Thymus (tissue), 11 donors: ENCODE measurements at regions not wholly inside any gene's neighbourhood (a gene's known extent, or its start where the extent isn't known, plus 50 kb on each side); places are given as distances from the start of the nearest gene placed in this dataset.

Experiments
- DNase-seq, 9 donors: peaks; one replicate each; pipeline ENCODE4 v3.0.0-alpha.2; 2013; ENCODE audit warnings: low spot score in 9 of 9, low read depth in 6 of 9, missing footprints in 1 of 9
- H3K27ac ChIP-seq, 2 donors: one replicate each; pipeline ENCODE4 v1.5.1; 2013; ENCODE audit warnings: control low read depth in 1 of 2, low read depth in 1 of 2, low read length in 1 of 2, mild to moderate bottlenecking in 1 of 2, moderate library complexity in 1 of 2
- H3K27me3 ChIP-seq, 2 donors: one replicate each; pipeline ENCODE4 v1.5.1; 2013; ENCODE audit warnings: low read length in 1 of 2; ENCODE audit not compliant: control insufficient read depth in 2 of 2, insufficient read depth in 1 of 2
- H3K36me3 ChIP-seq, 2 donors: one replicate each; pipeline ENCODE4 v1.5.1; 2013; ENCODE audit warnings: low read length in 1 of 2, mild to moderate bottlenecking in 1 of 2, moderate library complexity in 1 of 2; ENCODE audit not compliant: control insufficient read depth in 2 of 2, insufficient read depth in 2 of 2
- H3K4me1 ChIP-seq, 2 donors: one replicate each; pipeline ENCODE4 v1.5.1; 2013; ENCODE audit warnings: low read length in 2 of 2; ENCODE audit not compliant: control insufficient read depth in 2 of 2, insufficient read depth in 2 of 2
- H3K4me3 ChIP-seq, 2 donors: one replicate each; pipeline ENCODE4 v1.5.1; 2013; ENCODE audit warnings: low read length in 2 of 2, control low read depth in 1 of 2, mild to moderate bottlenecking in 1 of 2
- H3K9me3 ChIP-seq, 2 donors: one replicate each; pipeline ENCODE4 v1.5.1; 2013; ENCODE audit warnings: low read length in 1 of 2, mild to moderate bottlenecking in 1 of 2; ENCODE audit not compliant: control insufficient read depth in 2 of 2, insufficient read depth in 1 of 2
- WGBS: extraction: QIAGEN DNeasy Blood & Tissue Kit; methylation state at CpG from one replicate; pipeline ENCODE4 v1.1.7; 2013; 5-methylcytosine and 5-hydroxymethylcytosine counted together
- donor health status: healthy.

- H3K4me1 ChIP-seq, result no peaks in the 10 kb centered on the region
- no peaks in the 10 kb centered on the region for H3K27me3 ChIP-seq
- H3K9me3 ChIP-seq, result no peaks in the 10 kb centered on the region
- no peaks in the 10 kb centered on the region for H3K36me3 ChIP-seq
- no peak overlapping the region for H3K4me3 ChIP-seq
- no peak overlapping the region for H3K27ac ChIP-seq
- no peak for DNase-seq
- WGBS, result 74% methylated on average over 4 of the region's 4 CpGs
Observed at GRCh38 chr11:19599681-19600080, 113.0 kb upstream of the NAV2 start.

DNA sequence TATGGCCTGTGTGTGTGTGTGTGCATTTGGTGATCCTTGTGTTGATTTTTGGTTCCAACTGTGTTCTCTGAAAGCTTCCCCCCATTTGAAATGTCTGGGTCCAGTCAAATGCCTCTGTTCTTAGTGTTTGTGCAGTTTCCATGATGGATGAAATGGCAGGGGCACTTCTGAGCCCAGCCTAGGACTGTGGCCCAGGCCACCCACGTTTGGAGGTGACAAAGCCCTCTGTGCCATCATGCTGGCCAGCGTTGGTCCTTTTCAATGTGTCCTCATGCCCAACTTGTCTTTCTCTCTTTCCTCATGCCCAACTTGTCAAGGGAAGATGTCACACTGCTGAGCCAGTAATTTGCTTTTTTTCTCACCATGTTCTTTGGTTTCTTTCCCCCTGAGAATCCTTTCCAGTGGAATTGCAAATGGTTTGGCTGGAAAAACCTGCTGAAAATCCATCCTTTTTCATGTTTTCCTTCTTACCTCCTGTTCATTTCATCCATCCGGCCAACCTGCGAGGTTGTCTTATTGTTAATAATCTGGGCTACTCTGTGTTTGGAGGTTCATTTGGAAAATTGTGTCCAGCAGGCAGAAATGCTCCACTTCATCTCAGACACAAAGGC lies 113.7 kb upstream of the NAV2 start:
- 87% methylated on average over 4 of the region's 4 CpGs for WGBS
- Histone ChIP-seq H3K27me3 (no peaks in the 10 kb centered on the region), H3K36me3 (no peaks in the 10 kb centered on the region), H3K9me3 (no peaks in the 10 kb centered on the region), H3K4me3 (no peak overlapping the region), H3K4me1 (no peaks in the 10 kb centered on the region), H3K27ac (no peak overlapping the region)
- no peak for DNase-seq

DNA sequence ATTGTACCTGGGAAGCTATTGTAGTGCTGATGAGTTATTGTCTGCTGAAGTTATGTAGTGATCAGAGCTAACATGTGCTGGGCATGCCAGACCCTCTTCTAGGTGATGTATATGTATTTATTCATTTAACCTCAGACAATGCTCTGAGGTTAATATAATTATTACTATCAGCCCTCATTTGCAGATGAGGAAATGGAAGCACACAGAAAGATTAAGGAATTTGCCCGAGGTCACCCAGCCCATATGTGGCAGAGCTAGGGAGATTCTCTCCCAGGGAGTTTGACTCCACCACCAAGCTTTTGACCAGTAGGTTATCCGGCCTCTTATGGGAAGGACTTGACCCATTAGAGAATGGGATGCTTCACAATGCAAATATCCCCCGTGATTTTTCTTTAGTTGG lies 114.2 kb upstream of the NAV2 start:
- Histone ChIP-seq H3K9me3 (no peaks in the 10 kb centered on the region), H3K36me3 (no peaks in the 10 kb centered on the region), H3K27ac (no peak overlapping the region), H3K4me3 (no peak overlapping the region), H3K27me3 (no peaks in the 10 kb centered on the region), H3K4me1 (no peaks in the 10 kb centered on the region)
- DNase-seq, result no peak
- 80% methylated on average over 3 of the region's 3 CpGs for WGBS

GRCh38 chr11:19597876-19598275 lies 114.8 kb upstream of the NAV2 start:
- no peak overlapping the region for H3K27ac ChIP-seq
- no peaks in the 10 kb centered on the region for H3K27me3 ChIP-seq
- H3K4me1 ChIP-seq, result no peaks in the 10 kb centered on the region
- no peaks in the 10 kb centered on the region for H3K9me3 ChIP-seq
- no peak overlapping the region for H3K4me3 ChIP-seq
- 96% methylated on average over 5 of the region's 5 CpGs for WGBS
- DNase-seq, result no peak
- H3K36me3 ChIP-seq, result no peaks in the 10 kb centered on the region

- WGBS, result 93% methylated on average over 1 of the region's 1 CpG
- H3K4me1 ChIP-seq, result no peaks in the 10 kb centered on the region
- no peaks in the 10 kb centered on the region for H3K27me3 ChIP-seq
- no peaks in the 10 kb centered on the region for H3K9me3 ChIP-seq
- DNase-seq, result no peak
- no peaks in the 10 kb centered on the region for H3K36me3 ChIP-seq
- H3K4me3 ChIP-seq, result no peak overlapping the region
- no peak overlapping the region for H3K27ac ChIP-seq
Observed at GRCh38 chr11:19597206-19597605, 115.4 kb upstream of the NAV2 start.

- Histone ChIP-seq H3K4me1 (no peaks in the 10 kb centered on the region), H3K27me3 (no peaks in the 10 kb centered on the region), H3K9me3 (no peaks in the 10 kb centered on the region), H3K27ac (no peak overlapping the region), H3K4me3 (no peak overlapping the region), H3K36me3 (no peaks in the 10 kb centered on the region)
- no peak for DNase-seq
- 71% methylated on average over 12 of the region's 12 CpGs for WGBS
Observed at GRCh38 chr11:19595840-19596751, 116.5 kb upstream of the NAV2 start.

DNA sequence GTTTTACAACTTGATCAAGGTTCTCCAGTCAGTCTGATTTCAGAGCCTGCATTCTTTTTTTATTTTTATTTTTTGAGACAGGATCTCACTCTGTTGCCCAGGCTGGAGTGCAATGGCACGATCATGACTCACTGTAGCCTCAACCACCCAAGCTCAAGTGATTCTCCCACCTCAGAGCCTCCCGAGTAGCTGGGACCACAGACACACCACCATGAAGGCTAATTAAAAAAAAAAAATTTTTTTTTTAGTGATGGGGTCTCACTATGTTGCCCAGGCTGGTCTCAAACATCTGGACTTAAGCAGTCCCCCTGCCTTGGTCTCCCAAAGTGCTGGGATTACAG lies 117.2 kb upstream of the NAV2 start:
- Histone ChIP-seq H3K4me1 (no peaks in the 10 kb centered on the region), H3K27ac (no peak overlapping the region), H3K4me3 (no peak overlapping the region), H3K36me3 (no peaks in the 10 kb centered on the region), H3K9me3 (no peaks in the 10 kb centered on the region), H3K27me3 (no peaks in the 10 kb centered on the region)
- no peak for DNase-seq
- WGBS, result 96% methylated on average over 2 of the region's 2 CpGs

DNA sequence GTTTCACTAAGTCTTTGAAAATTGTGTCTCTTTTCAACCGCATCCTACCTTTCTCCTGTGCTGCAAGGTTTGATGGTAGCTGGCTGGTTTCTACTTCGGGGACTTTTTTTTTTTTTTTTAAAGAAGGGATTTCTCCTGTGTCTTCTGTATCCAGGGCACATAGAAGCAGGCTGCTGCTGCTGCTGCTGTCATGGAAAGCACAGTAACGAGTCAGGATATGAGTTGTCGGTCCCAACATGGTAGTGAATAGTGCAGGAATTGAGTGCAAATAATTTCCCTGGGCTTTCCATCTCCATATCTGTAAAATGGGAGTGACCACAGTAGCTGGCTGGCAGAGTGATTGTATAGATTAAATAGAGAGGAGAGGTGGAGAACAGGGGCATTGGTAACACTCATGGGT lies 118.3 kb upstream of the NAV2 start:
- DNase-seq, result no peak
- H3K27me3 ChIP-seq, result no peaks in the 10 kb centered on the region
- H3K4me1 ChIP-seq, result no peaks in the 10 kb centered on the region
- no peak overlapping the region for H3K4me3 ChIP-seq
- H3K27ac ChIP-seq, result no peak overlapping the region
- no peaks in the 10 kb centered on the region for H3K36me3 ChIP-seq
- no peaks in the 10 kb centered on the region for H3K9me3 ChIP-seq
- 93% methylated on average over 4 of the region's 4 CpGs for WGBS

- H3K36me3 ChIP-seq, result no peaks in the 10 kb centered on the region
- no peaks in the 10 kb centered on the region for H3K27me3 ChIP-seq
- no peaks in the 10 kb centered on the region for H3K9me3 ChIP-seq
- 98% methylated on average over 2 of the region's 2 CpGs for WGBS
- H3K4me3 ChIP-seq, result no peak overlapping the region
- H3K4me1 ChIP-seq, result no peaks in the 10 kb centered on the region
- no peak for DNase-seq
- no peak overlapping the region for H3K27ac ChIP-seq
Observed at GRCh38 chr11:19592842-19593241, 119.8 kb upstream of the NAV2 start.
